ENCODE measurements at regions not wholly inside any gene's neighbourhood (a gene's known extent, or its start where the extent isn't known, plus 50 kb on each side); places are given as distances from the start of the nearest gene placed in this dataset.

DNA sequence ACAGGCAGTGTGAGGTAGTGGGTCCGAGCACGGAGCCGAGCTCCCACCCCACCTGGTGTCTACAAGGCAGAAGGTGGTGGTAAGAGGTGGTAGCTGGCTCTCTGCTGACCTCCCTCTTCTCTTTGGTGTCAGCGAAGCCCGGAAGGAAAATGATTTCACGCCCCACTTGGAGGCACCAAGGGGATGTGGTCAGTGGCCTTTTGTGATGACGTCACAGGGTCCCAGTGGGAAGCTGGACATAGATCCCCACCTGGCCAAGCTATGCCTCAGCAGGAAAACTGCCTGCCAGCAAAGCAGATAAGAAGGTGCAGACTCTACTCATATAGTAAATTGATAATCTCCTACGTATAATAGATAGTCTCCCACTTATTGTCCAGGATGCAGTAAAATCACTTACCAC, 183.7 kb upstream of the ALKAL2 start:
- no peak for DNase-seq

GRCh38 chr2:469514-469913, 181.6 kb upstream of the ALKAL2 start:
- no peak for DNase-seq

- no peak for DNase-seq
These were observed 180.9 kb upstream of the ALKAL2 start for GRCh38 chr2:468648-469336.

DNA sequence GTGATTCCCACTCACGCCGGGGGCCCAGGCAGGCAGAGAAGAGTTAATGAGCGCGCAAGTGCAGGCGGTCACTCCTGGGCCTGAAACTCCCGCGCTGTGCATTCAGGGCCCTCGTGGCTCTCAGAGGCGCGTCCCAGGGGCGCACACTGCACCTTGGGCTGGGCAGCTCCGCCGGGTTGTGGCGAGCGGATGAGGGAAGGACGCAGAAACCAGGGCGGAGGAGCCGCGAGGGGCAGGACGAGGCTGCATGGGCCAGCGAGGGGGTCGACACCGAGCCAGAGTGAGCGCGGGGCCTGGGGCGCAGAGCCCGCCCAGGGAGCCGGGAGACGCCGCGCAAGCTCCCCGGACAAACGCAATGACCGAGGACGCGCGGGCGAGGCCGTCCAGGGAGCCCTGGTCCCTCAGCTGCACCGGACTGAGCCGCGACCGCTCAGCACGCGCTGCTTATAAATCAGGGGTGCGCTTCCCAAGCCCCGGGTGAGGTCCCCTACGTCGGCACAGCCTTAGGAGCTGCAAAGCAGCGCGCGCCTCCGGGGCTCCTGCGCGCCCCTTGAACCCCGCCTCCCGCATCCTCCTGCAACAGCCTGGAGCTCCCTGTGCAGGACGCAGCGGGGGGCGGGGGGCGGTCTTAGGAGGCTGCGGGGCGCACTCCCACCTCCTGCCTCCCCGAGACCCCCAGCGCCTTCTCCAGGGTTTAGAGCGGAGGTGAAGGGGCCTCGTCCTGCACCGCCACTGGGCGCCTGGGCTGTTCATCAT, 180.2 kb upstream of the ALKAL2 start:
- no peak for DNase-seq

- no peak for DNase-seq
These were observed 179.6 kb upstream of the ALKAL2 start for GRCh38 chr2:467543-467891.

- DNase-seq, result no peak
These were observed 179.2 kb upstream of the ALKAL2 start for GRCh38 chr2:467101-467500.

DNA sequence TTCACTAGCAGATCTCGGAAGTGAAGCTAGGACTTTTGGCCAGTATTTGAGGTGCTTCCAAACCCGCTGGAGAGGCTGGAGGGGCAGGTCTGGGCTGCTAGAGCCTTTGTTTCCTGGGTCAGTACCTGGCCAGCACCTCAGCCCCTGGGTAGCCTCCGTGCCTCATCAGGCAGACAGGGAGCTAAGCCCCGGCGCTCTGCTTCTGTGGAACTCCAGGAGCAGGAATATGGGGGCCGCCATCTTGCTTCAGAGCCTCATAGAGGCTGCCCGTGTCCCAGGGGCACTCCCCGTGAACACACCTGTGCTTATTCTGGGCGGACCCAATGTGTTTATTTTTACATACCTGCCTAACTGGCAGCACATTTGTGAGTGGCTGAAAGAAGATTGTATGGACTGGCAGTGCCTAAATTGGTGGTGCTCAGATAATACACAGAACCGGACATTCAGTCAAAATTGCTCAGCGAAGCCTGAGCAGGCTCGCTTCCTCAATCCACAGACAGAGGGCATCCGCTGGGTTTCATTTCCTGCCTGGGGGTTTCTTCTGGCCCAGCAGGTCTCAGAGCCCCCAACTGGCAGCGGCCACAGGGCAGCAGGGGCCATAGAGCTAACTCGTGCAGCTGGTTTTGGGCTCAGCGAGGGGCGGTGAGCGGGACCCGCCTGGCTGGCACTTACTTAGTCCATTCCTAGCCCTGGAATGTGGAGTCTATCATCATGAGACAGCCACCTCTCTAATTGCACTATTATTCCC, 176.8 kb upstream of the ALKAL2 start:
- DNase-seq, result no peak

DNA sequence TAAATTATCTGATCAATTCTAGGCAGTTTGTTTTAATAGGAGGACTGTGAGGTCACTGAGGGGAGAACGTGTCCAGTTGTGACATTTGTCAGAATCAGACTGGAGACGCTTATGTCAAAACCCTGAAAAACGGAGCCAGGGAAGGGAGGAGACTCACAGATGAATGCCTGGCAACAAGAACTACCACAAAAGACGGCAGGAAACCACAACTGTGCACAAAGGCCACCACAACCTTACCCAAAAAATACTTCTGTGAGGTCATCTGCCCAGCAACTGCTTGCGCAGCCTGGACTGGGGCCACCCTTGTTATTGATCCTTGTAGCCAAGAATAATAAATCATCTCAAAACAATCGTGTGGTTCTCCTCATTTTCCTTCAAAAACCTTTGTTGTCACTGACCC, 173.0 kb upstream of the ALKAL2 start:
- DNase-seq, result no peak

- DNase-seq, result no peak
These were observed 172.0 kb upstream of the ALKAL2 start for GRCh38 chr2:459931-460330.

DNA sequence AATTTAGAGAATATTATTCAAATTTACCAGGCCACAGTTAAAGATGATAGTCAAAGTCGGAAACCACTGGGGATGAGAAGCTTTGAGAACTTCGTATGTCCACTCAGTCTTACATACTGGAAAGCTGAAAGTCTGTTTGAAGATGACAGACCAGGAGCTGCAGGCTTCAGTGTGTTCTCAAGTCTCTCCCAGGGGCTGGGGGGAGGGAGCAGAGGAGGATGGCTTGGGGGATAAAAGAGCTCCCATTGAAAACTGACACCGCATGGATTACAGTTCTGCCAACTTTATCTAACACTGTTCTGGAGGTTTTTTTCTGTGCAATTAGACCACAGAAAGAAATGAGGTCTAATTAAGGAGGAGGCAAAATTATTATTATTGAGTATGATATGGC, 170.5 kb upstream of the ALKAL2 start:
- no peak for DNase-seq

DNA sequence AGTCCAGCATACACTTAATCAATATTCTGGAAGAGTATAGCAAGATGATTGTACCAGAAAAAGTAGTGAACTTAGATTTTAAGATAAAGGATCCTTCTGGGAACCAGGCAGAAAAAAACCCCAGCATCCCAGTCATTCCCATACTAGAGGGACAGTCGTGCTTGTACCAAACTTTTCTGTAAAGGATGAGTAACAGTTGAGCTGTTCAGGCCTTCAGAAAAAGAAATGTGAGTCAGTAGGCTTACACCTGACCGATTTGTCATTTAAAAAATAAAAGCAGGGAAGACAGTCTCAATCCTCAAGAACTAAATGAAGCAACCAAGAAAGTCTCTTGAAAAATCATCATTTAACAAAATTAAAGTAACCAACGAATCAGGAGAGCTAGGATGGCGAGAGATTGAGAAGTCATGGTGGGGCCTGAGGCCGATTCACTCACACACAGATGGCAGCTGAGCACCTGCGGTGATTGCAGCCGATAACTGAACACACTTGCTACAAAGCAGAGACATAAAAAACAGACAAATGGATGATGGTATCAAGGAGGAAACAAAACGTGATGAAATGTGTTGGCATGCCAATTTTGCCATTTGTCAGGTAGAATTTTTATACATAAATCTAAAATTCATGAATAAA, 170.0 kb upstream of the ALKAL2 start:
- DNase-seq, result no peak

DNA sequence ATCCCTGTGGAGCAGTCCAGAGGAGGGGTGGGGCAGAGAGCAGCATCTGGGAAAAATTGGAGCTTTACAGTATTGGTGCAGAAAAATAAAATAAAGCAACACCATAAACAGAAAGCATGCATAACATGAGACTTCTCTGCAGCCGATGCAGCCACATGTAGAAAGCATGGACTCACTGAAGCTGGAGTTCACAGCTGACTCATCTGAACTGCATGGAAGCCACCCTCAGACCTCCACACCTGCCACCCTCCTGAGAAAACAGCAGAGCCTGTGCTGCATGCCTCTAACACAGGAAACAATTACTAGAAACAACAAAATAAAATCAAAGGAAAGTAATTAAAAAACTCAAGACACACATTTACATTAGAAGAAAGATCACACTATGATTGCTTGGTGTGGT, 169.4 kb upstream of the ALKAL2 start:
- no peak for DNase-seq

DNA sequence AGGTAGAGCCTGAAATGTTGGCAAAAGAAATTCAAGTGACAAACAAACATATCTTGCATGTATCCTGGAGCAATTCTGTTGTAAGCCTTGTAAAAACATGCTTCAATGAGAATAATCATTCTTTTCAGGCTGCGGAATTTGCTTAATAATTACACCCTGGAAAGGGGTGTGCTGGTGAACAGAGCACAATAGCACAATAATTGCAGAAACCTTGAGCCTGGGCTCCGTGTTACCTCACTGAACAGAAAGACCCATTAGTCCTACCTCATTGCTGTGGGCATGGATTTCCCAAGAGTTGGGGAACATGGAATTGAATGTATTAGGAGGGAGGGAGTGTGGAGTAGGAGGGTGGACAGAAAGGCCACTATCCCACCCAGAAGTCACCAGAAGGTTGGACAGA, 168.0 kb upstream of the ALKAL2 start:
- no peak for DNase-seq

- DNase-seq, result no peak
These were observed 167.3 kb upstream of the ALKAL2 start for GRCh38 chr2:455015-455705.

GRCh38 chr2:453132-453531, 165.2 kb upstream of the ALKAL2 start:
- DNase-seq, result no peak

DNA sequence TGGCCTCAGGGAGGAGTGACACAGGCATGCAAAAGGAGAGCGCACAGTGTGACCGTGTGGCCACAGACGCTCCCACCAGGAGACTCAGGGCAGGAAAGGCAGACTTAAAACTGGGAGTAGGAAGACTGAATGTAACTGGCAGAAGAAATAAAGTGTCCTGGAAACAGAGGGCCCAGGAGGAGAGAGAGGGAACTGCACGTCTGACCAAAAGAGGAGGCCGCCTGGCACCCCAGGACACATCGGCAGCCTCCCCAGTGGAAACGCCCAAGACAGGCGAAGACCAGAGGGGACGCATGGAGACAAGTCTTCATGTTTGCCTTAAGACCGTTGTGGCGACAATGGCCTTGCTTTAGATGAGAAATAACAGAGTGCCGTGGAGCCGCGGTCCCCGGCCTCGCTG, 163.6 kb upstream of the ALKAL2 start:
- no peak for DNase-seq

DNA sequence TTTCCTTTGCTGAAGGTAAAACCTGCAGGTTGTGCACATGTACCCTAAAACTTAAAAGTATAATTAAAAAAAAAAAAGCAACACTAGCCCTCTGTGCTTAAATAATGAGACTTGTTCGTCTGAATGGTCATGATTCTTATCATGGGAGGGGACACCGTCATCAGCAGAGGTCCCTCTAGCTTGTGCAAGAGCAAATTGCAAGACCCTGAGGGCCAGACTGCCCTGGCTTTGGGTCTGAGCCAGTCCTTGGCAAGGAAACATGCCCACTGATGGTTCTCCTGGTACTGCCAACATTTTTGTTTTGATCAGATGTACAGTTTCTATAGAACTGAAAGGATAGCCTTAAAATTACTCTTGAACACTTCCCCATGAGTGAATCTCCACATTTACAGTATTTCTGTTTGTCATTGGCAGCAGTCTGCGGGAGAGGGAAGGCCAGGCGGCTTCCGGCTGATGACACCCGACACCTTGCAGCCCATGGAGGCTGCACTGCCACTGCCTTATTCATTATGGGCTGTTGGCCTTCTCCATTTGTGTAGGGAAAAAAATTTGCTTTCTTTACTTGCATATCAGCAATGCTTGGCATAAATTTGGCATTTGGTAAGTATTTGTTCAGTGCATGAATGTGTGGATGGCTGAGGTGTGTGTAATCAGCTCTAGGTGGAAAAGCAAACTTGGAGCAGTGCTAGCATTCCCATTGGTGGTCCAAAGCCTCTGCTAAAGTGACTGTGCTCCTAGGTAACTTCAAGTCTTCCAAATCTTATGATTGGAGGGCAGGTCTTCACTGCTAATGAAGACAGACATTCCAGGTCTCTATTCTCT, 161.6 kb upstream of the ALKAL2 start:
- DNase-seq, result peak; percentile 5

DNA sequence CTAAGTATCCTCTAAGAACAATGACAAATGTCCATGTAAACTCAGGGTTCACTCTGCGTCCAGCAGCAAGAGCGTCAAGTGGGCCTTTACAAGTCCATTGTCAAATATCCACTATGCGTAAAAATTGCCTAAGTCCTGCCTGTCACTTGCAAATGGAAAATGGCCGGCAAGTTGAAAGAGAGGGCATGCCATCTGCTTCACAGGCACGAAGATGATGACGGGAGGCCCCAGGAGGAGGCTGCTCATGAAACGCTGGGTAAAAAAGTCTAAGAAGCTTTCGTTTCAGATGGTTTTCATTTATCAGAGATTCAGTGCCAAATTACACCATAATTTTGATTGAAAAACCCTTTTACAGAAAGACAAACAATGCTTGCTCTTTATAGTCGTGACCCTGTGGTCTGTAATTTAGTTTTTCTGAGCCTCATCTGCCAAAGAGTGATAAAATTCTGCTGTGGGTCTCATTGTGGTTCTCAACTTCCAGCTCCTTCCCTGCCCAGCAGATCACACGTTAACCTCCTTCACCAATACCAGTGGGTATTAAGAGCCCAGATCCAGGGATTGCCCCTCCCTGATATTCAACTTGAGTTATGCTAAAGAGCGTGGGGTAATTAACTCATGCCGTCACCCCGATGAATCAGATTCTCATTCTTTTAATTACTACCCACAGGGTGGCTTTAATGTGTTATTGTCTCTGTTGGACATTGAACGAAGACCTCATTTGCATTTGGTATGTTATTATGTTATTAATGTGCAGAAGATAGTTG, 160.2 kb upstream of the ALKAL2 start:
- no peak for DNase-seq

DNA sequence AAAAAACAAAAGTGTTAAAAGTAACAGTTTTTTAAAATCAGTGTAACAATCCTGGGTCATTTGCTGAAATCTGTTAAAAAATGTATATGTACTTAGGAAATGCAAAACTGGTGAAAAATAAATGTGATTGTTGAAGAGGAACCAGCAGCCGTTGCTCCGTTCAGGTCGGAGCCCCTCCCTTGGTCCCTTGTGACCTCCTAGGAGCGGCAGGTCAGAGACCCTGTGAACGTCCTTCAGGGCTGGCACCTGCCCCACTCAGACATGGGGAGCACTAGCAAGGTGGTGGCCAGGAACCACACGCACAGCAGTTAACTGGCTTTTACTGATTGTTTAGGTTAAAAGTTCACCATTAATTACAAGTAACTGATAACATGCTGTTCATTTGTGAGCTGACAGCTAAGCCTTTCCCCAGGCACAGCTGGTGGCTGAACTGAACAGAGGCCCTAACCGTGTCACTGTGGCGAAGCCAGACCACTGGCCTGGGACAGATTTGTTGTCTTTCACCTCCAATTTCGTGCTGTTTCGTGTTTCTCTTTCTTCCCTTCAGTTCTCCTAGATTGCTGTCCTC, 159.2 kb upstream of the ALKAL2 start:
- no peak for DNase-seq

- DNase-seq, result no peak
These were observed 158.5 kb upstream of the ALKAL2 start for GRCh38 chr2:446303-446874.

- DNase-seq, result no peak
These were observed 158.0 kb upstream of the ALKAL2 start for GRCh38 chr2:445896-446295.
